ENCODE measurements at regions not wholly inside any gene's neighbourhood (a gene's known extent, or its start where the extent isn't known, plus 50 kb on each side); places are given as distances from the start of the nearest gene placed in this dataset.

GRCh38 chr4:110860125-110860524 is 237.2 kb upstream of the PITX2 start:
- H3K9me3 Mint-ChIP-seq (ENCODE audit: low read depth), result no peaks in the 10 kb centered on the region
- peaks cover 3% of the 10 kb centered on the region for H3K27me3 Mint-ChIP-seq (ENCODE audit: low read depth)
- no peaks in the 10 kb centered on the region for H3K36me3 Mint-ChIP-seq (ENCODE audit: low read depth)
- no peak for DNase-seq (ENCODE audit: low spot score)
- H3K4me3 Mint-ChIP-seq (ENCODE audit: unreplicated experiment), result no peak overlapping the region
- H3K4me1 Mint-ChIP-seq (ENCODE audit: low read depth), result no peaks in the 10 kb centered on the region
- no peak overlapping the region for H3K27ac Mint-ChIP-seq (ENCODE audit: unreplicated experiment)
- TF ChIP-seq, protein P1, sequence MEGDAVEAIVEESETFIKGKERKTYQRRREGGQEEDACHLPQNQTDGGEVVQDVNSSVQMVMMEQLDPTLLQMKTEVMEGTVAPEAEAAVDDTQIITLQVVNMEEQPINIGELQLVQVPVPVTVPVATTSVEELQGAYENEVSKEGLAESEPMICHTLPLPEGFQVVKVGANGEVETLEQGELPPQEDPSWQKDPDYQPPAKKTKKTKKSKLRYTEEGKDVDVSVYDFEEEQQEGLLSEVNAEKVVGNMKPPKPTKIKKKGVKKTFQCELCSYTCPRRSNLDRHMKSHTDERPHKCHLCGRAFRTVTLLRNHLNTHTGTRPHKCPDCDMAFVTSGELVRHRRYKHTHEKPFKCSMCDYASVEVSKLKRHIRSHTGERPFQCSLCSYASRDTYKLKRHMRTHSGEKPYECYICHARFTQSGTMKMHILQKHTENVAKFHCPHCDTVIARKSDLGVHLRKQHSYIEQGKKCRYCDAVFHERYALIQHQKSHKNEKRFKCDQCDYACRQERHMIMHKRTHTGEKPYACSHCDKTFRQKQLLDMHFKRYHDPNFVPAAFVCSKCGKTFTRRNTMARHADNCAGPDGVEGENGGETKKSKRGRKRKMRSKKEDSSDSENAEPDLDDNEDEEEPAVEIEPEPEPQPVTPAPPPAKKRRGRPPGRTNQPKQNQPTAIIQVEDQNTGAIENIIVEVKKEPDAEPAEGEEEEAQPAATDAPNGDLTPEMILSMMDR (IDR thresholded peaks at IDR 0.05), result no peak

DNA sequence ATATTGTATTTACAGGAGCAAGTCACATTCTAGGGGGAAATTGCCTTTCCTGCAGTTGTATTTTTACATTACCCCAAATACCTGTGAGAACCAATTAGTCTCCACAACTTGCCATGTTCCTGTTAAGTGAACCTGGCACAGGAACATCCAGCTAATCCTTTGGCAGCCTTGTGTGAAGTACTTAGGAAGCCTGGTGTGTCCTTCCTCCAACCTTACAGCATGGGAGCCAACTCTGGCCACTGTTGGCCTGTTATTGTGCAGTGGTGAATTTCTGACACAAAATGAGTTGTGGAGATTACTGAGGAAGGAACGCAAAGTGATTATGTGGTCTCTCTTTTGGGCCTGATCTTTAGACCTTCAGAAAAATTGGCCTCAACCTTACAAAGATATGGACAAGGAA is 238.0 kb upstream of the PITX2 start:
- no peak for DNase-seq (ENCODE audit: low spot score)
- H3K9me3 Mint-ChIP-seq (ENCODE audit: low read depth), result no peaks in the 10 kb centered on the region
- H3K4me3 Mint-ChIP-seq (ENCODE audit: unreplicated experiment), result no peak overlapping the region
- H3K36me3 Mint-ChIP-seq (ENCODE audit: low read depth), result no peaks in the 10 kb centered on the region
- no peak overlapping the region for H3K27ac Mint-ChIP-seq (ENCODE audit: unreplicated experiment)
- peaks cover 3% of the 10 kb centered on the region for H3K27me3 Mint-ChIP-seq (ENCODE audit: low read depth)
- peaks cover 4% of the 10 kb centered on the region for H3K4me1 Mint-ChIP-seq (ENCODE audit: low read depth)
- TF ChIP-seq, protein P1 (IDR thresholded peaks at IDR 0.05), result no peak

DNA sequence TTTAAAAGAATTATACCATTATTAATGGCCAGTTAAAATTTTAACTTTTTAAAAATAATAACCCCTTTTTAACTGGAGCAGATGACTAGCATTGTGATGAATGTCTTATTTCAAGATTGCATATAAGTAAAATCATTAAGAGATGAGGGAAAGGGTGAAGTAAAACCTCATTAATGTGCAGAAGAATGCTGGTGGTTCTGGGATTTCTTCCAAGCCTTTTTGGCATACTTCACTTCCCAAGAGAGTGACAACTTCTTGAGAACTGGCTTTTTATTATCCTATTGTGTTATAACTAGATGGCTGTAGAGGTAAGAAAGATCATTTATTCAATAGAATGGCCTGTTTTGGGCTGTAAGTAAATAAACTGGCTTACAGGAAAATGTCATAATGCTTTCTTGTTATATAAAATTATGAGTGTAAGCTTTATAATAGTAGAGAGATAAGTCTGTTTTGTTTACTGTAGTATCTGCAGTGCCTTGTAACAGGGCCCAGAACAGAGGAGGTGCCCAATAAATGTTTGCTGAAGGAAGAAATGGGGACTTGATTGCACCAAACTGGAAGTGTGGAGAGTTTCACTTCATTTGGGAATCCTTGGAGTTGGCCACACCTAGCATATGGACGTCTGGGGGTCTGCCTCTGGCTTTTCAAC is 242.9 kb upstream of the PITX2 start:
- Mint-ChIP-seq H3K36me3 (ENCODE audit: low read depth) (no peaks in the 10 kb centered on the region), H3K9me3 (ENCODE audit: low read depth) (peaks cover 3% of the 10 kb centered on the region), H3K4me3 (ENCODE audit: unreplicated experiment) (no peak overlapping the region), H3K27me3 (ENCODE audit: low read depth) (no peaks in the 10 kb centered on the region), H3K4me1 (ENCODE audit: low read depth) (peaks cover 38% of the 10 kb centered on the region), H3K27ac (ENCODE audit: unreplicated experiment) (no peak overlapping the region)
- TF ChIP-seq, protein P1 (IDR thresholded peaks at IDR 0.05), result no peak
- no peak for DNase-seq (ENCODE audit: low spot score)

DNA sequence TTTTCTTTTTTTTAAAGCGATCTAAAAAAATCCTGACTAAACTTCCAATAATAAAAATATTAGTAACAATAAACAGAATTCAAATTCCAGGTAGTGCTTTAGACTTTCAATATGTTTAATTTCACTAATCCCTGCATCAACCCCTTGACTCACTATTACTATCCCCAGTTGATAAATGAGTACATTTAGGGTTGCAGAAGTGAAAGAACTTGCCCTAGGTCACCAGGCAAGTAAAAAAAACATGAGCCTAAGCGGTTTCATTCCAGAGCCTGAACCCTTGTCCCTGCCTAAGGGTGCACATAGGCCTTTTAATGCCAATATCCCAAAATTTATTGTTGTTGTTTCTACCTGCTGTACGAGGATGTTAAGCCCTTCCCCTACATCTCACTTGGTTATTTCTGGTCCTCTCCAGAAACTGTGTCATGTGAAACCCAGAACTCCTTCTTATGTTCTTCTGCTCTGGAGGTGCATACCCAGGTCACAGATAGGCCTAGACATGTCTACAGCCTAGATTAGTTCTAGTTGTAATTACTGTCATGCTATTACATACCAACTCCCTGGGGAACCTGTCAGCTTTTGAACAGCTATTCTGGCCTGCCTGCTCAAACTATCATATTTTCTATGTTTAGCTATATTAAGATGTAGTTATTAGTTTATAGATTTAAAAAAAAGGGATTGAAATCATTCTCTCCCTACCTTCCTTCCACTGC is 244.5 kb upstream of the PITX2 start:
- Mint-ChIP-seq H3K27ac (ENCODE audit: unreplicated experiment) (no peak overlapping the region), H3K4me1 (ENCODE audit: low read depth) (peaks cover 38% of the 10 kb centered on the region), H3K36me3 (ENCODE audit: low read depth) (no peaks in the 10 kb centered on the region), H3K27me3 (ENCODE audit: low read depth) (no peaks in the 10 kb centered on the region), H3K4me3 (ENCODE audit: unreplicated experiment) (no peak overlapping the region), H3K9me3 (ENCODE audit: low read depth) (peaks cover 3% of the 10 kb centered on the region)
- no peak for DNase-seq (ENCODE audit: low spot score)
- TF ChIP-seq, protein P1 (IDR thresholded peaks at IDR 0.05), result no peak

- DNase-seq (ENCODE audit: low spot score), result no peak
- H3K4me1 Mint-ChIP-seq (ENCODE audit: low read depth), result peaks cover 38% of the 10 kb centered on the region
- H3K4me3 Mint-ChIP-seq (ENCODE audit: unreplicated experiment), result no peak overlapping the region
- no peaks in the 10 kb centered on the region for H3K27me3 Mint-ChIP-seq (ENCODE audit: low read depth)
- peaks cover 3% of the 10 kb centered on the region for H3K9me3 Mint-ChIP-seq (ENCODE audit: low read depth)
- no peaks in the 10 kb centered on the region for H3K36me3 Mint-ChIP-seq (ENCODE audit: low read depth)
- TF ChIP-seq, protein P1 (IDR thresholded peaks at IDR 0.05), result no peak
- H3K27ac Mint-ChIP-seq (ENCODE audit: unreplicated experiment), result no peak overlapping the region
Observed at GRCh38 chr4:110867981-110868720, 245.3 kb upstream of the PITX2 start.
